H9 (cell line): ENCODE measurements at regions not wholly inside any gene's neighbourhood (a gene's known extent, or its start where the extent isn't known, plus 50 kb on each side); places are given as distances from the start of the nearest gene placed in this dataset.
A peak's percentile ranks its signal among the peaks of the same experiment; 100 is the strongest.
"Not testable (repeated sequence)": the region's sequence is repeated elsewhere in the genome, so short reads cannot be mapped to it uniquely, and the experiment has no call there.

Experiments
- DNase-seq: peaks from one replicate; pipeline ENCODE4 v3.0.0-alpha.2; 2017
- H2AFZ ChIP-seq: one replicate; pipeline ENCODE4 v1.6.1; 2013; ENCODE audit warnings: mild to moderate bottlenecking, low read length, control low read depth, moderate library complexity
- H2AK5ac ChIP-seq: 2 replicates; pipeline ENCODE4 v1.6.1; 2013; ENCODE audit warnings: low read length, control low read depth, mixed read lengths; ENCODE audit not compliant: insufficient read length
- H2BK120ac ChIP-seq: one replicate; pipeline ENCODE4 v1.6.1; 2013; ENCODE audit warnings: low read depth, mild to moderate bottlenecking, low read length, control low read depth, inconsistent platforms; ENCODE audit not compliant: poor library complexity, severe bottlenecking
- H2BK12ac ChIP-seq: 2 replicates; pipeline ENCODE4 v1.6.1; 2013; ENCODE audit warnings: low read length, control low read depth, mixed read lengths, low read depth; ENCODE audit not compliant: insufficient read length
- H2BK15ac ChIP-seq: 2 replicates; pipeline ENCODE4 v1.6.1; 2013; ENCODE audit warnings: low read depth, low read length, control low read depth
- H2BK20ac ChIP-seq: one replicate; pipeline ENCODE4 v1.6.1; 2013; ENCODE audit warnings: low read depth, mild to moderate bottlenecking, low read length, control low read depth, inconsistent platforms; ENCODE audit not compliant: poor library complexity, severe bottlenecking
- H2BK5ac ChIP-seq: 2 replicates; pipeline ENCODE4 v1.6.1; 2013; ENCODE audit warnings: low read length, control low read depth, mixed read lengths; ENCODE audit not compliant: insufficient read length
- H3K14ac ChIP-seq: 2 replicates; pipeline ENCODE4 v1.6.1; 2013; ENCODE audit warnings: low read length, control low read depth; ENCODE audit not compliant: insufficient read depth
- H3K18ac ChIP-seq: 2 replicates; pipeline ENCODE4 v1.6.1; 2013; ENCODE audit warnings: low read depth, mild to moderate bottlenecking, mixed read lengths, low read length, control low read depth; ENCODE audit not compliant: insufficient read length
- H3K23ac ChIP-seq: 2 replicates; pipeline ENCODE4 v1.6.1; 2013; ENCODE audit warnings: low read length, control low read depth, mixed read lengths, low read depth; ENCODE audit not compliant: insufficient read length
- H3K23me2 ChIP-seq: 2 replicates; pipeline ENCODE4 v1.6.1; 2013; ENCODE audit warnings: low read depth, mild to moderate bottlenecking, mixed read lengths, low read length, control low read depth; ENCODE audit not compliant: insufficient read length, poor library complexity, severe bottlenecking
- H3K27ac ChIP-seq: 2 replicates; pipeline ENCODE4 v1.5.1; 2013; ENCODE audit warnings: low read length, control low read depth, mixed read lengths, low read depth; ENCODE audit not compliant: insufficient read length
- H3K27me3 ChIP-seq: 2 replicates; pipeline ENCODE4 v1.6.1; 2013; ENCODE audit warnings: low read length, control low read depth, inconsistent platforms; ENCODE audit not compliant: insufficient read depth
- H3K4ac ChIP-seq: 2 replicates; pipeline ENCODE4 v1.6.1; 2013; ENCODE audit warnings: low read depth, mild to moderate bottlenecking, control low read depth, inconsistent platforms, low read length, moderate library complexity
- H3K4me1 ChIP-seq: 2 replicates; pipeline ENCODE4 v1.6.1; 2013; ENCODE audit warnings: low read length, control low read depth, inconsistent platforms; ENCODE audit not compliant: insufficient read depth
- H3K4me2 ChIP-seq: 2 replicates; pipeline ENCODE4 v1.6.1; 2013; ENCODE audit warnings: low read length, control low read depth, mixed read lengths; ENCODE audit not compliant: insufficient read length, insufficient read depth
- H3K56ac ChIP-seq: 2 replicates; pipeline ENCODE4 v1.6.1; 2013; ENCODE audit warnings: low read depth, mild to moderate bottlenecking, mixed read lengths, low read length, control low read depth; ENCODE audit not compliant: insufficient read length
- H3K79me1 ChIP-seq: 2 replicates; pipeline ENCODE4 v1.6.1; 2013; ENCODE audit warnings: low read depth, mild to moderate bottlenecking, moderate library complexity, low read length, control low read depth, inconsistent platforms; ENCODE audit not compliant: insufficient read depth, poor library complexity, severe bottlenecking
- H3K79me2 ChIP-seq: 2 replicates; pipeline ENCODE4 v1.6.1; 2013; ENCODE audit warnings: low read length, control low read depth, inconsistent platforms; ENCODE audit not compliant: insufficient read depth
- H3K9ac ChIP-seq: 2 replicates; pipeline ENCODE4 v1.6.1; 2013; ENCODE audit warnings: low read length, control low read depth, mixed read lengths; ENCODE audit not compliant: insufficient read length; ENCODE audit errors: extremely low read depth
- H3K9me3 ChIP-seq: one replicate; pipeline ENCODE4 v1.6.1; 2013; ENCODE audit warnings: low read depth, low read length, inconsistent platforms; ENCODE audit not compliant: control insufficient read depth
- H3T11ph ChIP-seq: one replicate; pipeline ENCODE4 v1.6.1; 2013; ENCODE audit warnings: mild to moderate bottlenecking, low read length, control low read depth, inconsistent platforms
- H4K20me1 ChIP-seq: one replicate; pipeline ENCODE4 v1.6.1; 2013; ENCODE audit not compliant: control insufficient read depth, insufficient read length, insufficient read depth
- H4K5ac ChIP-seq: 2 replicates; pipeline ENCODE4 v1.6.1; 2013; ENCODE audit warnings: low read depth, mild to moderate bottlenecking, mixed read lengths, low read length, control low read depth; ENCODE audit not compliant: insufficient read length
- H4K8ac ChIP-seq: replicated peaks from 2 replicates; pipeline ENCODE4 v1.6.1; 2013; ENCODE audit warnings: low read length, control low read depth, mixed read lengths, low read depth; ENCODE audit not compliant: insufficient read length
- H4K91ac ChIP-seq: 2 replicates; pipeline ENCODE4 v1.6.1; 2013; ENCODE audit warnings: low read depth, mild to moderate bottlenecking, moderate library complexity, mixed read lengths, low read length, control low read depth; ENCODE audit not compliant: insufficient read length
- H3K27ac Mint-ChIP-seq, 3 experiments: 2 replicates in 2 of 3; 3 replicates in 1 of 3; pipeline ENCODE4 v1.8.0; 2020 to 2021; ENCODE audit warnings: mixed read lengths in 3 of 3, mild to moderate bottlenecking in 1 of 3, moderate library complexity in 1 of 3
- H3K27me3 Mint-ChIP-seq: 2 replicates; pipeline ENCODE4 v1.8.0; 2021; ENCODE audit warnings: low read depth, mild to moderate bottlenecking, moderate library complexity, mixed read lengths
- H3K36me3 Mint-ChIP-seq, 3 experiments: 2 replicates in 2 of 3; 3 replicates in 1 of 3; pipeline ENCODE4 v1.8.0; 2020 to 2021; ENCODE audit warnings: low read depth in 3 of 3, mixed read lengths in 3 of 3; ENCODE audit not compliant: insufficient read depth in 1 of 3
- H3K4me1 Mint-ChIP-seq, 2 experiments: 2 replicates each; pipeline ENCODE4 v1.8.0; 2020; ENCODE audit warnings: mixed read lengths in 2 of 2
- H3K4me3 Mint-ChIP-seq, 2 experiments: 2 replicates in 1 of 2; 3 replicates in 1 of 2; pipeline ENCODE4 v1.8.0; 2020 to 2021; ENCODE audit warnings: mild to moderate bottlenecking in 2 of 2, mixed read lengths in 2 of 2, moderate library complexity in 1 of 2
- H3K9me3 Mint-ChIP-seq, 2 experiments: 2 replicates in 1 of 2; 3 replicates in 1 of 2; pipeline ENCODE4 v1.8.0; 2020; ENCODE audit warnings: mild to moderate bottlenecking in 2 of 2, mixed read lengths in 2 of 2, moderate library complexity in 1 of 2
- CTCF ChIP-seq: fragments of 200-600 bp; sonication (generic); conservative IDR thresholded peaks from 3 replicates; pipeline ENCODE4 v1.8.0; 2021; ENCODE audit warnings: antibody characterized with exemption, mild to moderate bottlenecking
- WGBS: extraction: QIAGEN DNeasy Blood & Tissue Kit; methylation state at CpG from one replicate; pipeline ENCODE4 v1.1.7; 2013; ENCODE audit warnings: missing lambda C conversion rate, low lambda C conversion rate, mixed read lengths; ENCODE audit not compliant: insufficient read length; ENCODE audit errors: extremely low coverage; 5-methylcytosine and 5-hydroxymethylcytosine counted together

DNA sequence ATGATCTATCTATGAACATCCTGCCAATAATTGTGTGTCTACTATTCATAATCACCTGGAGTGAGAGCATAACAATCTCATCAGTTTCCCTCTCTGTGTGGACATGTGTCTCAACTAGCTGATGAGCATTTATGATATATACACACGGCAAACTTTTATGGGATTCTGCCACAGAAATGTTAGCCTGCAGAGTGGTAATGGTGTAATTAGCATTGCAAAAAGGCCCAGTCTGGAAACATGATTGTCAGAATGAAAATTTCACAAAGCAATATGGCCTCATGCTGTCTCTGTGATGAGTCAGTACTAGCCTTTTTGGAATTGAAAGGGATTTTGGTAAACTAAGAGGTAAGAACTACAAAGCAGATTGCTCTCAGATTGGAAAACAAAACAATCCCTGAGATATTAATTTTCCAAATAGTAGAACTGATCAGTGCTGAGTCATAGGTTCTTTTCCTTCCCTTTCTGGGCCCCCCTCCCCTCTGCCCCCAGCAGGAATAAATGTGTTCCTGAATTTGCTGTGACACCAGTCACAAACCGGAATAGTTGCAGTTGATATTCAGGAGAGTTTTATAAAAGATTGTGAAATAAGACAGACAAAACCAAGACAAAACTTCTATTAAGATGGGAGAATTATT is 189.2 kb downstream of the OSR1 start:
- no peak overlapping the region for H3K14ac ChIP-seq
- no peaks in the 10 kb centered on the region for H3K4me1 ChIP-seq
- H3K23ac ChIP-seq, result no peak overlapping the region
- H2AK5ac ChIP-seq, result no peak overlapping the region
- H4K91ac ChIP-seq, result no peak overlapping the region
- no peaks in the 10 kb centered on the region for H3K9me3 ChIP-seq
- H3K79me1 ChIP-seq, result no peaks in the 10 kb centered on the region
- TF ChIP-seq CTCF, result no peak
- H2BK120ac ChIP-seq, result no peak overlapping the region
- H3K4me3 Mint-ChIP-seq, result no peak overlapping the region
- H2BK5ac ChIP-seq, result no peak overlapping the region
- H3K79me2 ChIP-seq, result no peaks in the 10 kb centered on the region
- no CpG with 5 or more reads among the region's 2 CpGs for WGBS
- peaks cover 7 to 15% (median 9%) of the 10 kb centered on the region in 3 experiments; a peak in 5 of 7 replicates for H3K36me3 Mint-ChIP-seq
- H3K4me2 ChIP-seq, result no peak overlapping the region
- no peak overlapping the region for H3K18ac ChIP-seq
- H3K27ac Mint-ChIP-seq, result peak overlapping the region in 2 of 3 experiments; percentile 82 to 85; a peak in 3 of 7 replicates
- no peak overlapping the region for H4K5ac ChIP-seq
- H3K4ac ChIP-seq, result no peak overlapping the region
- no peaks in the 10 kb centered on the region for H3K27me3 Mint-ChIP-seq
- no peaks in the 10 kb centered on the region for H3K23me2 ChIP-seq
- H3T11ph ChIP-seq, result no peak overlapping the region
- H3K27ac ChIP-seq, result no peak overlapping the region
- H2BK15ac ChIP-seq, result no peak overlapping the region
- no peaks in the 10 kb centered on the region for H3K27me3 ChIP-seq
- H2AFZ ChIP-seq, result no peak overlapping the region
- peaks cover 3 to 9% of the 10 kb centered on the region in 2 experiments; a peak in 4 of 5 replicates for H3K9me3 Mint-ChIP-seq
- DNase-seq, result no peak
- H4K8ac ChIP-seq, result no peak overlapping the region
- H3K9ac ChIP-seq, result no peak overlapping the region
- H3K56ac ChIP-seq, result no peak overlapping the region
- peaks cover 13 to 14% of the 10 kb centered on the region in 2 experiments for H3K4me1 Mint-ChIP-seq
- H2BK20ac ChIP-seq, result no peak overlapping the region
- H2BK12ac ChIP-seq, result no peak overlapping the region
- no peaks in the 10 kb centered on the region for H4K20me1 ChIP-seq

GRCh38 chr2:19164099-19164498 is 194.3 kb downstream of the OSR1 start:
- H2BK5ac ChIP-seq, H3K23me2 ChIP-seq, H3K27ac ChIP-seq, H3T11ph ChIP-seq, H3K9me3 ChIP-seq, H2BK15ac ChIP-seq, H2AK5ac ChIP-seq, H4K91ac ChIP-seq, H3K56ac ChIP-seq, H3K4ac ChIP-seq, H4K20me1 ChIP-seq, H3K27me3 Mint-ChIP-seq, H3K4me1 Mint-ChIP-seq, H3K27me3 ChIP-seq, H3K79me2 ChIP-seq, H3K79me1 ChIP-seq, H3K23ac ChIP-seq, H2BK120ac ChIP-seq, H3K4me1 ChIP-seq, H2AFZ ChIP-seq, H2BK20ac ChIP-seq, H3K14ac ChIP-seq, H2BK12ac ChIP-seq, H3K9ac ChIP-seq, H3K18ac ChIP-seq, H4K5ac ChIP-seq, H3K4me2 ChIP-seq, H4K8ac ChIP-seq: not testable (repeated sequence)
- no CpG with 5 or more reads among the region's 9 CpGs for WGBS
- peak overlapping the region; percentile 15 to 57; a peak in 3 of 5 replicates for H3K4me3 Mint-ChIP-seq
- peak; percentile 70 for DNase-seq
- peak overlapping the region in 1 of 3 experiments; percentile 71; a peak in 1 of 7 replicates for H3K27ac Mint-ChIP-seq
- H3K9me3 Mint-ChIP-seq, result peaks cover 12 to 14% of the 10 kb centered on the region in 2 experiments
- H3K36me3 Mint-ChIP-seq, result peaks cover 7 to 14% (median 8%) of the 10 kb centered on the region in 3 experiments
